ENCODE measurements at regions not wholly inside any gene's neighbourhood (a gene's known extent, or its start where the extent isn't known, plus 50 kb on each side); places are given as distances from the start of the nearest gene placed in this dataset.
A peak's percentile ranks its signal among the peaks of the same experiment; 100 is the strongest.

DNA sequence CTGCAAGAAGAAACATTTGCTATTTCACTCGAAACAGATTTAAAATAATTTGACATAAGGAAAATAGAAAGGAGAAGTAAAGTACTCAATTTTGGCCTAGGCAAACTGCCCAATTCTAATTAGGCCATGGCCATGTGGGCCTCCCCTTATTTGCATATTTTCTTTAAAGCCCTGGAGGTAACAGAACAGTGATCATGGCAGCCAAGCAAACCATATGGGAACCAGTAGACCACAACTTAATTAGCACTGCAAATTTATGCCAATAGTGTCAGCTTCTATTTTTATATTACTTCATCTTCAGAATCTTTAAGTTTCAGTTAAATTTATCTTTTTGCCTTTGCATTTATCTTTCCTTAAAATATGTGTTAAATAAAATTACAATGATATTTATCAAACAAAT lies 63.3 kb upstream of the THSD7A start:
- DNase-seq, result no peak

DNA sequence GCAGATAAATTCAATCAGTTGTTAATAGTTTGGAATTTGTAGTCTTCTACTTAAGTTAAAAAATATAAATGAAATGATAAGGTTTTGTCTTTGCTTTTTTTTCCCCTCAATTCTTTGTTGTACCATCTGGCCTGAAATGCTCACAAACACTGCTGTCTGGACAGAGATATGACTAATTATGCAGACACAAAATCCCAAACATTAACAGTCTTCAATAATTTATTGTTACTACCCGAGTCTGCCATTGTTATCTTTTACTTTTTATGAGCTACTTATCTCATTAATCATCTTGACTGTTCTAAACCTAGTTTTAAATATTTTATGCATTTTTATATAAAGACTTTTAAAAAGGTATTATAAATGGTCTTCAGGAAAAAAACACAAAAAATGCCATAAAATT lies 64.7 kb upstream of the THSD7A start:
- no peak for DNase-seq

DNA sequence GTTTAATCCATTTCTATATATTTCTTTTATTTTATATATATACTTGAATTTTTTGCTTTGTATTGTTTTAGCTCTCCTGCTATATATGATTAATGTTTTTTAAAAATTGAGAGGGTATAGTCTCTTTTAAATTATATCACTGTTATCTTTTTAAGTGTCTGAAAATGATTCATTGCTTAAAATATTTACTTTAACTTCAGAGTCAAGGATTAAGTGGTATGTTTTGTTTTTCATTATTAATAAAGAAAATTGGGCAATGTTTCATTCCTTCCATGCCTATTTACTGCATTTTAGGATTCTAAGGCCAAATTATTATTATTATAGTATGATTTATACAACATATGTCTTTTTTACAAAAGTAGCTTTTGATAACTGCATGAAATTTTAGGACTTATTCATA lies 67.2 kb upstream of the THSD7A start:
- DNase-seq, result no peak

DNA sequence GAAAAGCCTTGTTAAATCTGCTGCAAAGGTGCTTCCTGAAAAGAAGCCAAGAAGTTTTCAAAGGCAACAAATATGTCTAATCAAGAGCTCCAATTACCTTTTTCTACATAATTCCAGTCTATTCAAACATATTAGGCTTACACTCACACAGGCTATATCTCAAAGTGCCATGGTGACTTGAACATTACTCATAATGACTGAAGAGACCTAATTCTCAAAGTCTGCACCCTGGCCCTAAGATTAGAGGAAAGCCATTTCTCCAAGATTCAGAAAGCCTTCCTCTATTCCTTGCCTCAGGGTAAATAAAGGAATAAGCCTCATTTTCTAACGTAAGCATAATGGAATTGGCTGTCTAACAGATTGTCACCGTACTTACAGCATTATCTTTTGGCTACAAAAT lies 78.3 kb upstream of the THSD7A start:
- no peak for DNase-seq

GRCh38 chr7:11911900-11912299 lies 79.9 kb upstream of the THSD7A start:
- DNase-seq, result peak; percentile 12

DNA sequence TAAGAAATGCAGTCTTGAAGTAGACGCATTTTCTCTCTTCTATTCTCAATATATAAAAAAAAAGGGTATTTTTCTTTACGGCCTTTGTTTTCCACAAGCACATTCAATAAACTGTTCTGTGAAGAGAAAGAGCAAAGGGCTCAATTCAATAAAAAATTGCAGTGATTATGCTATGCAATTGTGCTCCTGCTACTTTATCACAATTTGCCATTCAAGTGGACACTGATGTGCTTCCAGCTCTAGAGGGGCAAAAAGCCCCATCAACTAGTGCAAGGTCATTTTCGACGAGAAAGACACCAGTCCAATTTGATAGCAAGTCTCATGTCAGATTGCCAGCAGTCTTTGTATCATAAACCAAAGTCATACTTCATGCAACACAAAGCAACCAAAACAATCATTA lies 82.6 kb upstream of the THSD7A start:
- DNase-seq, result no peak

DNA sequence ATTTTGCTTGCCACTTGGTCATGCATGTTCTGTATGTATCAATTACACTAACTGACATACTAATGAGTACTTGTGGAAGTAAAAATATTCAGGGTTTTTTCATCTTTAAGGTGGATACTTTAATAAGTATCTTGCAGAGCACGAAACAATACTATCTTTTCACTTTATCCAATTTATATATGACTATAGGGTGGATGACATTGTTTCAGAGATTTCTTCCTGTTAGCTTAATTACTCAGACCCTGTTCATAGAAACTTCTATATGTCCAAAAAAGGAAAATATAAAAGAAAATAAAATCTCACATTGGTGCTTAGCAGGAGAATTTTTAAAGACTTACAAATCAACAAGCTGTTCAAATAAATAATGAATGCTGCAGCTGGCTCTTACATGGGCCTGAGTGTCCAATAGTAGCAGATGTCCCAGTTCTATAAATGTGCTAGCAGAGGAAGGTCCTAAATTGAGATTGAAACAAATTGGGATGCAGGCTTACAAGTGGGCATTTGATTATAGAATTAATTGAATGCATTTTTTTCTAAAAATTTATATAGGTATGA lies 91.5 kb upstream of the THSD7A start:
- DNase-seq, result peak; percentile 8

GRCh38 chr7:11931307-11931706 lies 99.3 kb upstream of the THSD7A start:
- DNase-seq, result no peak

DNA sequence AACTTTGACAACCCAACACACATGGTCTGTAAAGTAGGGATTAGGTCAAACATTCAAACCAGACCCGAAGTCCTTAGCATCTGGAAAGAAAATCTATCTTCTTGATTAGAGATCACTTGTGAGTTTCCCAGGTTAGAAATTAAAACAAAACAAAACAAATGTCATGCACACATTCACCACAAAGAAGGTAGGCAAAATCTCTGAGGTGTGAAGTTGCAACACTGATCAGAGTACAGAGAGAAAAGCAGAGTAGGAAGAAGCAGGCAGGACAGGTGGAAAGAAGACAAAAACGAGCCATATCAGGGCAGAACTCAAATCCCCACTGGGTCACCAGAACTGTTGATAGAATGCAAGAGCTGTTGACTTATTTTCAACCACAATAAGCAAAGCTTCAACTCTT lies 102.8 kb upstream of the THSD7A start:
- DNase-seq, result no peak

DNA sequence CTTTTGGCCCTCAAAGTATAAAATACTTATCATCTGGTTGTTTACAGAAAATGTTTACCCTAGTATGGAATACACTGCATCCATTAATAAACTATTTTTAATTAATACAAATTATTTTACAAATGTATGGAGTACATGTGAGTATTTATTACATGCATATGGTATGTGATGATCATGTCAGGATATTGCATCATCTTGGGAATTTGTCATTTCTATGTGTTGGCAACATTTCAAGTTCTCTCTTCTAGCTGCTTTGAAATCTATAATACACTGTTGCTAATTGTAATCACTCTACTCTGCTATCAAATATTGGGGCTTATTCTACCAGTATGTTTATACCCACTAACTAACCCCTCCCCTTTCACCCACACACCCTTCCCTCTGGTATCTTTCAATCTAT lies 103.9 kb upstream of the THSD7A start:
- no peak for DNase-seq

- DNase-seq, result no peak
These were observed 114.8 kb upstream of the THSD7A start for GRCh38 chr7:11946794-11947193.

DNA sequence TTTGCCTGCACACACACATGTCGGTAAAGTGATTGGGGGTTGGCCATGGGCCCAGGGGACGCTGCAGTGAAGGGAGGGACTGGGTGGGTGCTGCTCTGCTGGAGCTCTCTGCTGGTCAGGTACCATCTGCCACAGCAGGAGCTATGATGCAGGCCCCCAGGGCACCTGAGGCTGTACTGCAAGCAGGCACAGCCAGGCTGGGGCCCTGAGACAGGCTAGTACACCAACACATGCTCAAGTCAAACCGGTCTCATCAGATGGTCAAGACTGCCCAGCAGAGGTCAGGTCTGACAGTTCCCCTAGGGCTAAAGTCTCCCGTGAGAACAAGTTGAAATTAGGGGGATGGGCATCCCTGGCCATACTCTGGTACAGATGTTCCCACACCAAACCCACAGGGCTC lies 118.3 kb upstream of the THSD7A start:
- no peak for DNase-seq

GRCh38 chr7:11950942-11951341 lies 118.9 kb upstream of the THSD7A start:
- DNase-seq, result no peak

DNA sequence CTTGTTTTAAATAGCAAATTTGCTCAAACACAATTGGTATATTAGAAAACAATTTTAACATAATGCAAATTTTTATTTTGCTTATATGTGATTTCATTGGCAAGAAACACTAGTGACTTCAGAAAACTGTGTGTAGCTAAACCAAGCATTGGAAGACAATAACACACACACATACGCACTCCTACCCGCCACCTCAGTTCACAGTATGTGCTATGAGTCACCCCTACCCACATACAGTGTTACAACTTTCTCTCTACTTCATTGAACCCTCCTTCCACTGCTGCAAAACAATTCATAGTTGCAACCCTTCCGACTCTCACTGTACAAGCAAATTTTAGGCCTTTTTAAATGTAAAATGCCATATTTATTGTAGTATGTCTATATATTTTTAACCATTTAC lies 119.9 kb upstream of the THSD7A start:
- no peak for DNase-seq

- DNase-seq, result no peak
These were observed 121.0 kb upstream of the THSD7A start for GRCh38 chr7:11952972-11953371.

GRCh38 chr7:11956991-11957390 lies 125.0 kb upstream of the THSD7A start:
- DNase-seq, result no peak

- DNase-seq, result no peak
These were observed 126.0 kb upstream of the THSD7A start for GRCh38 chr7:11957956-11958355.

GRCh38 chr7:11959121-11959520 lies 127.1 kb upstream of the THSD7A start:
- DNase-seq, result no peak

GRCh38 chr7:11960621-11961020 lies 128.6 kb upstream of the THSD7A start:
- DNase-seq, result no peak

DNA sequence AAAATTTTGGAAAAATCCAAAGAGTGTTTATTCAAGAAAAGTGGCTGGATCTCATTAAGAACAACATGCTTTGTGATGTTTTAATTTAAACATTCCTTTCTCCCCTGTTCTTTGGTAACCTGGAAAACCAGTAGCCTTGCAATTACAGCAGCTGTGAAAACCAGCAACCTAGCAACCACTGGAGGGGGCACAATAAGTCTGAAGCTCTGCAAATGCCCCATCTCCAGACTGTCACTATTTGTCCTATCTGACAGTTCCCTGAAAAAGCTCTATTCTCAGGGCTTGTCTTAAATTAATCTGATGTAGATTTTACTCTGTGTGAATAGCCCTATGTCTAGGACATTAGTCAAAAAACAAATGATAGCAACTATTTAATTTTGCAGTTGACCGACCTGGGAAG lies 137.6 kb upstream of the THSD7A start:
- no peak for DNase-seq

- no peak for DNase-seq
These were observed 138.1 kb upstream of the THSD7A start for GRCh38 chr7:11970132-11970531.

- DNase-seq, result no peak
These were observed 153.4 kb upstream of the THSD7A start for GRCh38 chr7:11985376-11985775.

- DNase-seq, result no peak
These were observed 154.0 kb upstream of the THSD7A start for GRCh38 chr7:11985971-11986370.

DNA sequence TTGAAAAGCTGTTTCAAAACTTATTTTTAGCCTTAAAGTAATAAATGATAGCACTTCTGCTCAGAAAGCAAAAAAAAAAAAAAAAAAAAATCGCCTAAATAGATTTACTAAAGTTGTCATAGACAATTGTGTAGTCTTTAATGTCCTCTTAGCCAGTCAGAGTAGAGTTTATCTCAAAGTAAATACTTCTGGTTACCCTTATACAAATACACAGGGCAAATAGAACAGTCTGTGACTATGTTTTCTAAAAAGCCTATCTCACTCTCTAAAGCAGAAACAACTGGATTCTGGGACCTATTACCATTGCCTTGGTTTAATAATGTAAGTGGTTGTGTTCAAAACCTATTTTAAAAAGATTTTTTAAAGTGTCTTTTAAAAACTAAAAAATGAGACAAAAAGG lies 156.2 kb upstream of the THSD7A start:
- no peak for DNase-seq

DNA sequence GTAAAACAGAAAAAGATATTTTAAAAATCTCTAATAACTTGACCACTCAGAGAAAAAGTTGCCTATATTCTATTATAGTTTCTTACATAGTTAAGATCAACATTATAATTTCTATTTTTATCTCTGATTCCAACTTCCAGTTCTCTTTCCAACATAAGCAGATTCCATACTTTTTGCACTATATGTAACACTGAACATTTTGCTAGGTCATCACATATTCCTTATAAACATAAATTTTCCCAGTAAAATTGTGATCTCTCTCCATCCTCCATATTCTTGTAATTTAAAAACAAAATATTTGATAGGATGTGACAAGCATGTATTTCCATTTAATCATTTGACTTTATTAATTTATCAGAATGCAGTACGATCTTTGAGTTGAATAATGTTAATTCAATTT lies 170.4 kb upstream of the THSD7A start:
- DNase-seq, result no peak

DNA sequence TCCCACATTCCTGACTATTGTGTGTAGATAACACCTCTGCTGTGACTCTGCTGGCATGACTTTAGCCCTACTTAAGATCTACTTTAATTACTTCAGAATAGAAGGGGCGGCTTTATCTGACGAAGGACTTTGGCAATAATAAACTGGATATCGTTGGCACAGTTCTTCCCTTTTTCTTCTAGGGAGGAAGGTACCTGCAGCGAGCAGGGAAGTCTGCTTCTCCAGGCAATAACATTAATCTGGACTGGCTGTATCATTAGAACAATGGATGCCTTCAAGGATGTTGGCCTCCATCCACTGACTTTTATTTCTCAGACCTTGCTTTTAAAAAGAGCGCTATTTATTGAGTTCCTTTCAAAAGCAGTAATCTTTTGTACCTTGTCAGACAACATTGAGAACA lies 172.6 kb upstream of the THSD7A start:
- no peak for DNase-seq
